ENCODE measurements at regions not wholly inside any gene's neighbourhood (a gene's known extent, or its start where the extent isn't known, plus 50 kb on each side); places are given as distances from the start of the nearest gene placed in this dataset.
A peak's percentile ranks its signal among the peaks of the same experiment; 100 is the strongest.

DNA sequence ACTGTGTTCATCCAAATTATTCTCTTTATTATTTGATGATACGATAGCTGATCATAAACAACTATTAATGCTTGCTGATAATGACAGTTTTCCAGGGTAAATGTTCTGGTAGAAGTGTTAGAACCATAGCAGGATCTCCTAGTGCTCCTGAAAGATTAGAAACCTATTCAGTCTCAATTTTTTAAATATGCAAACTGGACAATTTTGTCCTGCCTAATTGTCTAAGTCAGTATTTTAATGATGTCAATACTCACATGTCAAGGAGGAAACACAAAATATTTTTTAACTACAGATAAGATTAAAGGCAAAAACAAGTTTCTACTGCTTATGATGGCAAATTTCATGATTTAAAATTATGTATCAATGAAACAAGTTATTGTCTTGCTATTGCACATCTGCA, 233.9 kb downstream of the RFPL4B start:
- TF ChIP-seq, protein P1, sequence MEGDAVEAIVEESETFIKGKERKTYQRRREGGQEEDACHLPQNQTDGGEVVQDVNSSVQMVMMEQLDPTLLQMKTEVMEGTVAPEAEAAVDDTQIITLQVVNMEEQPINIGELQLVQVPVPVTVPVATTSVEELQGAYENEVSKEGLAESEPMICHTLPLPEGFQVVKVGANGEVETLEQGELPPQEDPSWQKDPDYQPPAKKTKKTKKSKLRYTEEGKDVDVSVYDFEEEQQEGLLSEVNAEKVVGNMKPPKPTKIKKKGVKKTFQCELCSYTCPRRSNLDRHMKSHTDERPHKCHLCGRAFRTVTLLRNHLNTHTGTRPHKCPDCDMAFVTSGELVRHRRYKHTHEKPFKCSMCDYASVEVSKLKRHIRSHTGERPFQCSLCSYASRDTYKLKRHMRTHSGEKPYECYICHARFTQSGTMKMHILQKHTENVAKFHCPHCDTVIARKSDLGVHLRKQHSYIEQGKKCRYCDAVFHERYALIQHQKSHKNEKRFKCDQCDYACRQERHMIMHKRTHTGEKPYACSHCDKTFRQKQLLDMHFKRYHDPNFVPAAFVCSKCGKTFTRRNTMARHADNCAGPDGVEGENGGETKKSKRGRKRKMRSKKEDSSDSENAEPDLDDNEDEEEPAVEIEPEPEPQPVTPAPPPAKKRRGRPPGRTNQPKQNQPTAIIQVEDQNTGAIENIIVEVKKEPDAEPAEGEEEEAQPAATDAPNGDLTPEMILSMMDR (conservative IDR thresholded peaks at IDR 0.05) = no peak
- no peak overlapping the region for H3K27ac ChIP-seq

DNA sequence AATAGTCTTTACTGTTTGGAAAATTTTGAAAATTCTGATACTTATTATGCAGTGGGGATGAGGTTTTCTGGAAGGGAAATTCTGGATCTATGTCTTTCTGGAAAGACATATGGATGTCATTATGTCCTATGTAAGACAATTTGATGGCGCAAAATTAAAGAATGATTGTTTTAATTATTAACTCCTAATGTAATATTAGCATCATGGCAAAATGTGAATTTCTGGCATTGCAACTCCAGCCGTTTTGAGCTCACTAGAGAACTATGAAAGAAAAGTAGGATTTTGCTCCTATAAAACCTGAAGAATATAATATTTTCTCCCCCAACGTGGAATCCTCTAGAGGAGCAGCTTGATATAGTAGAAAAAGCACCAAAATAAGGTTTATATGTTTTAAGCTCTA, 243.2 kb downstream of the RFPL4B start:
- H3K27ac ChIP-seq = no peak overlapping the region
- TF ChIP-seq, protein P1 (conservative IDR thresholded peaks at IDR 0.05) = no peak

DNA sequence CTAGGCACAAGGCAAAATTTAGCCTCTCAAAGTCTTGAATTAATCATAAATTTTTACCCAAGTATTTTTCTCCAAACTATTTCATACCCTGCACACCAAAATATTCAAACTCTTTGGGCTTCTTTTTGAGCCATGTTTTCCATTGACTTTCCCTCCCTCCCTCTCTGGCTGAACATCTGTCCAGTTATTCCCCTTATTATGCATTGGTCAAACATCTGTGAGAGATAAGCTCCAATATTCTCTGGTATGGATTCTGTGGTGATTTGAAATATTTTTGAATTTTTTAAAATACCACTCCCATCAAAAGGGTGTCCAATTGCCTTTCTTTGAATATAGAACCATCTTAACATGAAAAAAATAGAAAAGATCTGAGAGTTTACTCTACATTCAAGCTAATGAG, 244.2 kb downstream of the RFPL4B start:
- TF ChIP-seq, protein P1 (conservative IDR thresholded peaks at IDR 0.05) = no peak
- no peak overlapping the region for H3K27ac ChIP-seq

DNA sequence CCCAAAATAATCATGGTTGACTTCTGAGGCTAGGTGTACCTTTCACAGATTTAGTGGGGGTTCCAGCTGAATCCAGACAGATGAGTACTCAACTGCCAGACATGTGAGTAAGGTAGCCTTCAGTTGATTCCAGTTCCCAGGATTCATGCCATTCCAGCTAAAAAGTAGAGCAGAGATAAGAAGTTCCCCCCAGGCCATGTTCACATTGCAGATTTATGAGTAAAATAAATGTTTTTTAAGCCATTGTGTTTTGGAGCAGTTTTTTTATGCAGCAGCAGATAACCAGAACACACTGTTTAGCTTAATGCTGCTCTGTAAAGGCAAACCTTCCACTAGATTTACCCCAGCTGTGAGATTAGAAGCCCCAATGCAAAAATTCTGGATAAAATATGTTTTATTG, 245.0 kb downstream of the RFPL4B start:
- H3K27ac ChIP-seq = no peak overlapping the region
- TF ChIP-seq, protein P1 (conservative IDR thresholded peaks at IDR 0.05) = no peak

DNA sequence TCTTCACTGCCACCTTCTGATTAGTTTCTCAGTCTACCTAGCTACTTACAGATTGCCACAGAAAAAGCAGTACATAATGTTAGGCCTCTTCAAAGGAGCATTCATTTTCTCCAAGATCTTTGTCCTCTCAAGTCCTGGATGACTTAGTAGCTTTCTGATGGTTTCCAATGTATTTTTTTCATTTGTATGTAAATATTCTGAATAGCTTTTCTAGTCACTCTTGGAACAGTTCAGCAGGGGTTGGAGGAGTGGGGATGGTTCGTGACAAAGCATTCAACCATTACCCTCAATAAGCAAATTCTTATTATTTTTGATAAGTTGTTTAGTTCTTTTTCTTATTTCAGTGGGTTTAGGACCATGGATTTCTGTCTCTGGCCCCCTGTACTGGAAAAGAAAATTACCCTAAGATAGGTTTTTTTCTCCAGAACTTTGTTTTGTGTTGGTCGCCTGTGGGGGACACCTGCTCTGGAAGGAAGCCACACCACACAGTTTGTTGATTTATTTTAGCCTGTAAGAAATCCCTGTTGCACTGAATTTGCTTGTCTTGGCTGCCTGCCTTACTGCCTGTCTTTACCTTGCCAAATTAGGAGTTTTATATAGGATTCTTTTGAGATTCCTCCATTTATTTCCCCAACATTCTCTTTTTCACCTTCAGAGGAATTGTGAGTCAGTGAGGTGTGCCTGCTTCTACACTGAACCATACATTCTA, 247.9 kb downstream of the RFPL4B start:
- TF ChIP-seq, protein P1 (conservative IDR thresholded peaks at IDR 0.05) = no peak
- peak overlapping the region; percentile 46 for H3K27ac ChIP-seq

DNA sequence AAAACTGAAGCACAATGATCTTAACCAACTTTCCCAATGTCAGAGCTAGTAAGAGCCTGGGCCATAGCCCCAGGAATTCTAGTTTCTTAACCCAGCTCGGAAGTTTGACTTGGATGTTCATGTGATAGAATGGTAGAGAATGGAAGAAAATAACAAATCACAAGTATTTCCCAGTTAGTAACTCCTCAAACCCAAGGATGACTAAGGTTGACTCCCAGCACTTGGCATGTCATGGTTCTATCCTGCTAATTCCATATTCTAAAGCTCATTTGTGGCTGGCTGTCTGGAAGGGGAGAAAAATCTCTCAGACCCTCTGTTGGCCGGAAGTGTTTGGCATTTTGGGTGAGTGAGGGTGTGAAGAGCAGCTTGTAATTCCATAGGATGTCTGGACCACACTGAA, 248.7 kb downstream of the RFPL4B start:
- no peak overlapping the region for H3K27ac ChIP-seq
- TF ChIP-seq, protein P1 (conservative IDR thresholded peaks at IDR 0.05) = no peak

DNA sequence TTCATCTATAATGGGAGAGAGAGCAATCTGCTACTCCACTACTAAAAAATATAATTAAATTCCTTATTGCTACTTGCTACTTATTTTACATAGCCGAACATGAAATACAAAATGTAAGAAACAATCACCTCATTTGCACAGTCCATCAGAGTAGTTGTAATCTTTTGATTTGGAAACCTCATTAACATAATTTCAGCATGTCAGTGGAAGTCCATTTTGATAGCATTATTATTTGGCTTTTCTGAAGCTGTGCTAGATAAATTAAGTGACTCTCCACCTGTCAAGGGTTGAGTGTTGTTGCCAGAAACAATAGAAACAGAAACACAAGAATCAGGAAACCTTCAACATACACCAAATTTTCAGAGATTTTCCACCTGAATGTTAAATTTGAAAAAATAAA, 250.0 kb downstream of the RFPL4B start:
- H3K27ac ChIP-seq = no peak overlapping the region
- TF ChIP-seq, protein P1 (conservative IDR thresholded peaks at IDR 0.05) = no peak
